ENCODE measurements at regions not wholly inside any gene's neighbourhood (a gene's known extent, or its start where the extent isn't known, plus 50 kb on each side); places are given as distances from the start of the nearest gene placed in this dataset.

DNA sequence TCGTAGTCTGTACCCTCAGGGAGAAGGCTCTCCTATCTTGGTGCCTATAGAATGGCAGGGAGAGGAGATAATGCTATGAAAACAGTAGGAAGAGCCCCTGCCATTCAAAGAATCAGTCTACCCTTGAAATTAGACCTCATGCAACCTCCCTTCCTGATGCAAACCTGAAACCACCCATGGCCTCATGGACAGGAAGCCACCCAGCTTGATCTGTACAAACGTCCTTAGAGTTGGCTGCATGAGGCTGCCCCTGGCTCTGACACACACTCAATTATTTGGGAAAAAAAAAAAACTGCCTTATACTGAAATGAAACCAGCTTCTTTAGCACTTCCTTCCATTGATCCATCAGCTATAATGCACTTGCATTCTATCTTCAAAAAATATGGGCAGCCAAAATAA lies 116.6 kb upstream of the BCL2L14 start:
- no peak for TF ChIP-seq POLR2A (IDR thresholded peaks at IDR 0.05; ENCODE audit: low read length)
- TF ChIP-seq GATA1 (IDR thresholded peaks at IDR 0.05; ENCODE audit: low read depth, low read length), result no peak

All from erythroblast (primary cell).